ENCODE measurements at regions not wholly inside any gene's neighbourhood (a gene's known extent, or its start where the extent isn't known, plus 50 kb on each side); places are given as distances from the start of the nearest gene placed in this dataset.

GRCh38 chr1:39141925-39142324, 62.6 kb upstream of the MACF1 start:
- TF ChIP-seq EZH2 (IDR thresholded peaks at IDR 0.05; ENCODE audit: low read length) (no peak), CTCF (optimal IDR thresholded peaks at IDR 0.05 in 1 of 3, IDR thresholded peaks at IDR 0.05 in 1 of 3, conservative IDR thresholded peaks at IDR 0.05 in 1 of 3; ENCODE audit: extremely low read depth in 1 of 3, insufficient read depth in 2 of 3, low read length in 3 of 3) (no peak)
